Psoas muscle (tissue), 7 donors: ENCODE measurements at regions not wholly inside any gene's neighbourhood (a gene's known extent, or its start where the extent isn't known, plus 50 kb on each side); places are given as distances from the start of the nearest gene placed in this dataset.

Experiments
- ATAC-seq, 4 donors: fragments of 200-7000 bp; cut with Tn5 transposase; one replicate each; pipeline ENCODE4 v1.9.1; 2020; ENCODE audit warnings: moderate library complexity in 3 of 4, mild to moderate bottlenecking in 2 of 4
- DNase-seq, 2 donors: peaks; one replicate each; pipeline ENCODE4 v3.0.0-alpha.2; 2020
- H3K27ac ChIP-seq: fragments of 200-600 bp; one replicate; pipeline ENCODE4 v1.8.0; 2022
- H3K27me3 ChIP-seq, 3 donors: fragments of 200-600 bp in 1 of 3; one replicate each; pipeline versions ENCODE4 v1.6.1 to v1.8.0; 2013 to 2022; ENCODE audit warnings: low read length in 2 of 3, mild to moderate bottlenecking in 2 of 3, moderate library complexity in 1 of 3; ENCODE audit not compliant: insufficient read depth in 3 of 3
- H3K36me3 ChIP-seq, 2 donors: fragments of 200-600 bp in 1 of 2; one replicate each; pipeline versions ENCODE4 v1.6.1 to v1.8.0; 2013 to 2022; ENCODE audit warnings: low read depth in 1 of 2, mild to moderate bottlenecking in 1 of 2, moderate library complexity in 1 of 2; ENCODE audit not compliant: insufficient read depth in 1 of 2
- H3K4me1 ChIP-seq: fragments of 200-600 bp; one replicate; pipeline ENCODE4 v1.8.0; 2022
- H3K4me3 ChIP-seq: fragments of 200-600 bp; one replicate; pipeline ENCODE4 v1.8.0; 2022; ENCODE audit warnings: mild to moderate bottlenecking
- H3K9me3 ChIP-seq: fragments of 200-600 bp; one replicate; pipeline ENCODE4 v1.8.0; 2022
- CTCF ChIP-seq: fragments of 200-600 bp; IDR thresholded peaks from one replicate; pipeline ENCODE4 v1.8.0; 2022; ENCODE audit warnings: antibody characterized with exemption
- WGBS, 3 donors: extraction: QIAGEN DNeasy Blood & Tissue Kit; methylation state at CpG; one replicate each; pipeline versions ENCODE4 v1.1.6 to v1.1.7; 2013; 5-methylcytosine and 5-hydroxymethylcytosine counted together
- intact Hi-C, 2 donors: fragments of 100-400 bp; cut with DNase I; formaldehyde crosslinking; loops; one replicate each; pipeline versions ENCODE4 v1.11.0 to v1.14.2; 2022
- donor health status: healthy with polysubstance abuse.
- donor health status: DM: no; HTN: no; CAD: no; lungs with moderate emphysema.
- donor health status: Bipolar disorder and iron deficiency.
- donor health status: healthy.
- donor health status: DM: yes; HTN: yes; CAD: no.
- donor health status: DM: no; HTN: no; CAD: no.
- donor health status: DM: yes; HTN: yes; CAD: no.

DNA sequence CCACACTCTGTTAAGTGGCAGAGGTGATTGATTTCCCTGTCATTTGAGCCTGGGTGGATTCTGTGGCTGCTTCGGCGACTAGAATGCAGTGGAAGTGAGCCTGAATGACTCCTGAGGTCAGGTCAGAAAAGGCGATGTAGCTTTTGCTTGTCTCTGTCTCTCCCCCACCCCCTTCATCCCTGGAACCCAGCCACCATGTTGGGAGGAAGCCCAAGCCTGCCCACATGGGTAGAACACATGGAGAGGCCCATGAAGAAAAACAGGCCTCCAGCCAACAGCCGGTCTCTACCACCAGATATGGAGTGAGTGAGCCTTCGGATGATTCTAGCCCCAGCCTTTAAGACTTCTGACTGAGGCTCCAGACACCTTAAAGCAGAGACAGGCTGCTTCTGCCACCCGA is 181.0 kb downstream of the TFAP2C start:
- WGBS, 3 donors = 60 to 68% (median 61%) methylated on average over 6 of the region's 6 CpGs
- no peak for TF ChIP-seq CTCF
- no peak for DNase-seq

GRCh38 chr20:56815796-56816195 is 186.7 kb downstream of the TFAP2C start:
- Histone ChIP-seq H3K36me3 (no peaks in the 10 kb centered on the region), H3K27me3 (no peaks in the 10 kb centered on the region), H3K4me3 (no peak overlapping the region), H3K27ac (no peak overlapping the region), H3K9me3 (no peaks in the 10 kb centered on the region), H3K4me1 (no peaks in the 10 kb centered on the region)
- DNase-seq (no peak), ATAC-seq (no peak)
- 64 to 84% (median 76%) methylated on average over 6 of the region's 6 CpGs for WGBS, 3 donors
- intact Hi-C loops = no loop called here
- TF ChIP-seq CTCF = no peak

More for the DNA sequence above, 181.0 kb downstream of the TFAP2C start:
- no peak overlapping the region for H3K4me3 ChIP-seq
- peaks cover 0 to 6% (median 6%) of the 10 kb centered on the region in 3 donors for H3K27me3 ChIP-seq
- no peak overlapping the region for H3K27ac ChIP-seq
- no peaks in the 10 kb centered on the region for H3K36me3 ChIP-seq
- no peaks in the 10 kb centered on the region for H3K9me3 ChIP-seq
- ATAC-seq = no peak
- no peaks in the 10 kb centered on the region for H3K4me1 ChIP-seq
- intact Hi-C loops = no loop called here

- Histone ChIP-seq H3K27me3 (no peaks in the 10 kb centered on the region), H3K4me1 (no peaks in the 10 kb centered on the region), H3K36me3 (no peaks in the 10 kb centered on the region), H3K4me3 (no peak overlapping the region), H3K27ac (no peak overlapping the region), H3K9me3 (no peaks in the 10 kb centered on the region)
- intact Hi-C loops = no loop called here
- ATAC-seq (no peak), DNase-seq (no peak)
- 50 to 63% (median 59%) methylated on average over 7 of the region's 7 CpGs for WGBS, 3 donors
- TF ChIP-seq CTCF = no peak
Observed at GRCh38 chr20:56816349-56816748, 187.2 kb downstream of the TFAP2C start.

- Histone ChIP-seq H3K9me3 (no peaks in the 10 kb centered on the region), H3K4me3 (no peak overlapping the region), H3K36me3 (no peaks in the 10 kb centered on the region), H3K27me3 (no peaks in the 10 kb centered on the region), H3K4me1 (no peaks in the 10 kb centered on the region), H3K27ac (no peak overlapping the region)
- intact Hi-C loops = no loop called here
- 82 to 89% (median 84%) methylated on average over 6 of the region's 6 CpGs for WGBS, 3 donors
- TF ChIP-seq CTCF = no peak
- DNase-seq (no peak), ATAC-seq (no peak)
Observed at GRCh38 chr20:56817780-56818675, 188.9 kb downstream of the TFAP2C start.
